AG09319 (cell line): ENCODE measurements at regions not wholly inside any gene's neighbourhood (a gene's known extent, or its start where the extent isn't known, plus 50 kb on each side); places are given as distances from the start of the nearest gene placed in this dataset.

ENCODE experiments used
- DNase-seq: peaks from one replicate; pipeline ENCODE4 v3.0.0-alpha.2; 2010; ENCODE audit warnings: low read depth; ENCODE audit errors: extremely low read depth
- TF ChIP-seq, protein P1 (sequence below): IDR thresholded peaks from 2 replicates; pipeline ENCODE4 v1.5.1; 2011; ENCODE audit warnings: low read depth, mild to moderate bottlenecking, inconsistent platforms, low read length, moderate library complexity

GRCh38 chr4:67020438-67020797 is 524.9 kb downstream of the CENPC start:
- DNase-seq, result no peak
- TF ChIP-seq, protein P1, sequence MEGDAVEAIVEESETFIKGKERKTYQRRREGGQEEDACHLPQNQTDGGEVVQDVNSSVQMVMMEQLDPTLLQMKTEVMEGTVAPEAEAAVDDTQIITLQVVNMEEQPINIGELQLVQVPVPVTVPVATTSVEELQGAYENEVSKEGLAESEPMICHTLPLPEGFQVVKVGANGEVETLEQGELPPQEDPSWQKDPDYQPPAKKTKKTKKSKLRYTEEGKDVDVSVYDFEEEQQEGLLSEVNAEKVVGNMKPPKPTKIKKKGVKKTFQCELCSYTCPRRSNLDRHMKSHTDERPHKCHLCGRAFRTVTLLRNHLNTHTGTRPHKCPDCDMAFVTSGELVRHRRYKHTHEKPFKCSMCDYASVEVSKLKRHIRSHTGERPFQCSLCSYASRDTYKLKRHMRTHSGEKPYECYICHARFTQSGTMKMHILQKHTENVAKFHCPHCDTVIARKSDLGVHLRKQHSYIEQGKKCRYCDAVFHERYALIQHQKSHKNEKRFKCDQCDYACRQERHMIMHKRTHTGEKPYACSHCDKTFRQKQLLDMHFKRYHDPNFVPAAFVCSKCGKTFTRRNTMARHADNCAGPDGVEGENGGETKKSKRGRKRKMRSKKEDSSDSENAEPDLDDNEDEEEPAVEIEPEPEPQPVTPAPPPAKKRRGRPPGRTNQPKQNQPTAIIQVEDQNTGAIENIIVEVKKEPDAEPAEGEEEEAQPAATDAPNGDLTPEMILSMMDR, result no peak

DNA sequence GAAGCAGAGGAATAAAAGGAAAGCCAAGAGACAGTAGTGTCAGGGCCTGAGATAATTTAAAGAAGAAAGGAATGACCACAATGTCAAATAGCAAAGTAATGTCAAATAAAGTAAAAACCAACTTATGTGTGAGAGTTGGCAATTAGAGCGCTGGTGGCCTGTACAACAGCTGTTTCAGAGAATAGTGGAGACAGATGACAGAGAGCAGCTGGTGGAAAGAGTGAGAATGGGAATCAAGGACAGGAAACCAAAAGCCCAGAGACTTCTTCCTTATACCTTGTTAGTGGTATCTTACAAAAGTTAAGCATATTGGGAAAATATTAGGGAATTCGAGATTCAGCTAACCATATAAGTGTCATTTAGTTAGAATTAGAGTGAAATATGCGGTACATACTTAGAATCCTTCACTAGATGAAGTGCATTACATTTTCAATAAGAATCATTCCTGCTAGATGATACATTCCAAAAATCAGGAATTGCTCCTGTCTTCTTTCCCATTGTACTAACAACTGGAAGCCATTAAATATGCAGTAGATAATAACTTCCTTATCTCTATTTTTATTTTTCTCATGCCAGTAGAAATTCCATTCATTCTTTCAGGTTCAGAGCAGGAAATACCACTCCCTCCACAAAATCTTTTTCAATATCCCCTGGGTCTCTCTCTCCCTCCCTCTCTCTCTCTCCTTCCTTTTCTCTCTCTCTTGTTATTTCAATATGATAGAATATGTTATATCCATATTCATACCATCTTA is 525.4 kb downstream of the CENPC start:
- no peak for DNase-seq
- TF ChIP-seq, protein P1, result no peak

- no peak for DNase-seq
These were observed 530.7 kb downstream of the CENPC start for GRCh38 chr4:67014592-67014991.

GRCh38 chr4:67006791-67007190 is 538.5 kb downstream of the CENPC start:
- no peak for DNase-seq
- TF ChIP-seq, protein P1, result no peak

More at GRCh38 chr4:67014592-67014991, 530.7 kb downstream of the CENPC start:
- TF ChIP-seq, protein P1, result no peak

DNA sequence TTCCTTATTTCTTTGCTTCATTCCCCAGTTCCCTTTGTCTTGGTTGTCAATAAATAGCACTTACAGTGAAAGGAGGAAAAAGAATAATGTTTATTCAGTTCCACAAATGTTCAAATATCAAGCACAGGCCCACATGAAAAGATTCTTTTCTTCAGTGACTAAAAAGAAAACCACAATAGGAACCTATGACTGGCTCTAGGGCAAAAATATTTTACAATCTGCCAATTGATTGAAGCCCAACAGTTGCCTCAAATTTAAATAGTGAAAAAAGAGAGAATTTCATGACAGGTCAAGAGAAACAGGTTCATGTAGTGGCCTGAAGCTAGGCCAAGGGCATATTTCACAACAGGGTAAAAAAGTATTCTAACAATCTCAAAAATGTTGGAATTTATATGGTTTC is 553.8 kb downstream of the CENPC start:
- TF ChIP-seq, protein P1, result no peak
- no peak for DNase-seq

DNA sequence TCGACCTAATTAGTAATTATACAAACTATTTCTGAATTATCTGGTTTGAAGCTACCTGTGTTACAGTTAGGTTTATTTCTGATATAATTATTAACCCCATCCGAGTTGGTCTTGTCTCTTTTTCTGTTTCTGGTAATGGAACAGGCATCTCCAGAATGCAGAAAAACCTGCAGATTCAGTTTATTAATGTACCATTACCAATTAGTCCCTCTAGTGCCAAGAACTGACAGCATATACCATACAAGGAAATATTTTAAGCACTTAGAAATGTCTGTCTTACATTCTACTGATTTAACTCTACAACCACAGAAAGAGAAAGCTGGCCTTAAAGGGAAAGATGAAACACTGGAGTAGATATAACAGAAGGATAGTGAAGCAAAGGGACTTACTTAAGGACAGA is 570.6 kb downstream of the CENPC start:
- TF ChIP-seq, protein P1, result no peak

DNA sequence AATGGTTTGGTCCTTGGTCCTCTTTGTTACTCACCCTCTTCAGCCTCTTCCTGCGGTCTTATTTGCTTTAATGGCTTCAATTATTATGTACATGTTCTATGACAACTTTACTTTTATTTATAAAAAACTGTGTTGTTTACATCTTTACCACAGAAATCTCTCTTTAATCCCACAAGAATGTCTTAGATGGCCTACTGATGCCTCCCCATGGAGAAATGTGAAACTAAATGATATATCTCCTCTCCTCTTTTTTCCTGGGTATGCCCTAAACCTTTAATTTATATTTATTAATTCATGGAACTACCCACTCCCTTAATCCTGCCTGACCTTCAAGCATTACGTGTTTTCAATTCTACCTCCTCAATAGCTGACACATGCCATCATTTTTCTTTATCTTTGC is 573.2 kb downstream of the CENPC start:
- TF ChIP-seq, protein P1, result no peak
- DNase-seq, result no peak

More for the DNA sequence above, 570.6 kb downstream of the CENPC start:
- DNase-seq, result no peak
